IPS-20b (cell line): ENCODE measurements at regions not wholly inside any gene's neighbourhood (a gene's known extent, or its start where the extent isn't known, plus 50 kb on each side); places are given as distances from the start of the nearest gene placed in this dataset.

Experiments
- H3K27ac ChIP-seq: one replicate; pipeline ENCODE4 v1.5.1; 2013; ENCODE audit warnings: low read length
- H3K27me3 ChIP-seq: 2 replicates; pipeline ENCODE4 v1.6.1; 2013; ENCODE audit warnings: mild to moderate bottlenecking, low read length, inconsistent platforms; ENCODE audit not compliant: insufficient read depth
- H3K36me3 ChIP-seq: 2 replicates; pipeline ENCODE4 v1.6.1; 2013; ENCODE audit warnings: low read depth, mild to moderate bottlenecking, inconsistent platforms, low read length, moderate library complexity; ENCODE audit not compliant: insufficient read depth
- H3K4me1 ChIP-seq: 2 replicates; pipeline ENCODE4 v1.6.1; 2013; ENCODE audit warnings: mild to moderate bottlenecking, control low read depth, inconsistent platforms, low read length, moderate library complexity; ENCODE audit not compliant: insufficient read depth
- H3K4me3 ChIP-seq: 2 replicates; pipeline ENCODE4 v1.5.1; 2013; ENCODE audit warnings: mild to moderate bottlenecking, low read length, inconsistent platforms
- H3K9ac ChIP-seq: 2 replicates; pipeline ENCODE4 v1.6.1; 2013; ENCODE audit warnings: low read depth, mild to moderate bottlenecking, inconsistent platforms, low read length, moderate library complexity
- H3K9me3 ChIP-seq: 2 replicates; pipeline ENCODE4 v1.6.1; 2013; ENCODE audit warnings: mild to moderate bottlenecking, low read depth, low read length, inconsistent platforms; ENCODE audit not compliant: insufficient read depth

DNA sequence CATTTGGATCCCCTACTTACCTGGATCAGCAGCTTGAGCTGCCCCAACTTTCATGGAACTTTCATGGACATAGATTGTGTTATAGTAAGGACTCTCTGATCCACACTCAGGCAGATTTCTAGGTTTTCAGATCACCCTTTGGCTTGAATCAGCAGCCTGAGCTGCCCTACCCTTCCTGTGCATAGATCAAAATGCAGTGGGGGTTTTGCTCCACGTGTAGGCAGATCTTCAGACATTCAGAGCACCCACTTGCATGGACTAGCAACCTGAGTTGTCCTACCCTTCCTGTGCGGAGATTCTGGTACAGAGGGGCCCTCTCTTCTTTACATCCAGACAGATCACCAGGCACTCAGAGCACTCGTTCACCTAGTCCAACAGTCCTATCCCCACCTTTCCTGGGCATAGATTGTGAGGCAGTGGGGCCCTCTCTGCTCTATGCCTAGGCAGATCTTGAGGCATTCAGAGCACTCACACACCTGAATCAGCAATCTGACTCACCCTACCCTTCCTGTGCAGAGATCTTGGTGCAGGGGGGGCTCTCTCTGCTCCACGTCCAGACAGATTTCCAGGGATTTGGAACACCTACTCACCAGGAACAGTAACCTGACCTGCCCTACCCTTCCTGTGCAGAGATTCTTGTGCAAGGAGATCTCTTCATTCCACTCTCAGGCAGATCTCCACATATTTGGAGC lies 705.2 kb upstream of the NRSN1 start:
- Histone ChIP-seq H3K9me3 (no peaks in the 10 kb centered on the region), H3K4me1 (no peaks in the 10 kb centered on the region), H3K9ac (no peak overlapping the region), H3K4me3 (no peak overlapping the region), H3K27ac (no peak overlapping the region), H3K27me3 (no peaks in the 10 kb centered on the region), H3K36me3 (no peaks in the 10 kb centered on the region)

DNA sequence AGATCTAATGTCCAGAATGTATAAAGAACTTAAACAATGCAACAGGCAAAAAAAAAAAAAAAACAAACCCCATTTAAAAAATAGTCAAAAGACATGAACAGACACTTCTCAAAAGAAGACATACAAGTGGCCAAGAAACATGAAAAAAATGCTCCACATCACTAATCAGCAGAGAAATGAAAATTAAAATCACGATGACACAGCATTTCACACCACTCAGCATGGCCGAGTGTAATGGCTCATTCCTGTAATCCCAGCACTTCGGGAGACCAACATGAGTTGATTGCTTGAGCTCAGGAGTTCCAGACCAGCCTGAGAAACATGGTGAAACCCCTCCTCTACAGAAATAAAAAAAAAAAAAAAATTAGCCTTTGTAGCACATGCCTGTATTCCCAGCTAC lies 701.4 kb upstream of the NRSN1 start:
- Histone ChIP-seq H3K36me3 (no peaks in the 10 kb centered on the region), H3K4me1 (no peaks in the 10 kb centered on the region), H3K9me3 (no peaks in the 10 kb centered on the region), H3K27ac (no peak overlapping the region), H3K4me3 (no peak overlapping the region), H3K27me3 (no peaks in the 10 kb centered on the region), H3K9ac (no peak overlapping the region)

DNA sequence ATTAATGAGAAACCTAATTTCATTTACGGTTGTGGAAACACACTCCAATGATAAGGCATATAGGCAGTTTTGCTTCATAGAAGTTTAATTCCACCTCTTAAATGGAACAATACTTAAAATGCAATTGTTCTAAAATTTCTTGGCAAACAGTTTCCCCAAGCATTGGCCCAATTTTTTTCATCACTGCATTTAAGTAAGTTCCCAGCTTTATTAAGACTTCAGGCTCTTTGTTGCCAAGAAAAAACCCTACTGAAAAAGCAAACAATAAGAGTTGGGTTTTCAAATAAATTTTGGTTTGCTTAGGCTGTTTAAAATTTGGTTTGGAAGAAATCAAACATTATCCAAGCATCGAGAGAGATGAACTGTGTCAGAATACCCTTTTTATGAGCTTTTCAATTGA lies 690.9 kb upstream of the NRSN1 start:
- Histone ChIP-seq H3K36me3 (no peaks in the 10 kb centered on the region), H3K9me3 (no peaks in the 10 kb centered on the region), H3K4me3 (no peak overlapping the region)

DNA sequence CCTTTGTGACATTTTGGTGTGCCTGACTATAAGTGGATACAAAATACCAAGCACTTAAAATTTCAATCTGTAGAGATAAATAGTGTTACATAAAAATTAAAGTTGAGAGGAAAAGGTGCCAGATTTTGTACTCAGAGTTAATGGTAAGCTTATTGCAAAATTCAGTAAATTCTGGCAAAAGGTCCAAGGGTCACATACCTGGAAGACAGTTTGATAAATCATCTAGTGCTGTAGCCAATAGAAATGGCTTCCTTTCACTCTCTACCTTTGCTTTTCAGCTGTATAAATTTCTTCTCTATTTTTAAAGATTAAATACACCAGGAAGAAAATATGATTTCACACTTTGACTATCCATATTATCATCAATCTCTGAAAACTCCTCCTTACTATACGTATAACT lies 690.2 kb upstream of the NRSN1 start:
- Histone ChIP-seq H3K27me3 (no peaks in the 10 kb centered on the region), H3K4me1 (no peaks in the 10 kb centered on the region; the same call in 1 of the 2 replicates), H3K9ac (no peak overlapping the region), H3K9me3 (no peaks in the 10 kb centered on the region), H3K27ac (no peak overlapping the region), H3K4me3 (no peak overlapping the region), H3K36me3 (no peaks in the 10 kb centered on the region)

More for the DNA sequence above, 690.9 kb upstream of the NRSN1 start:
- H3K4me1 ChIP-seq, result no peaks in the 10 kb centered on the region; the same call in 1 of the 2 replicates
- no peak overlapping the region for H3K9ac ChIP-seq
- H3K27me3 ChIP-seq, result no peaks in the 10 kb centered on the region
- H3K27ac ChIP-seq, result no peak overlapping the region

DNA sequence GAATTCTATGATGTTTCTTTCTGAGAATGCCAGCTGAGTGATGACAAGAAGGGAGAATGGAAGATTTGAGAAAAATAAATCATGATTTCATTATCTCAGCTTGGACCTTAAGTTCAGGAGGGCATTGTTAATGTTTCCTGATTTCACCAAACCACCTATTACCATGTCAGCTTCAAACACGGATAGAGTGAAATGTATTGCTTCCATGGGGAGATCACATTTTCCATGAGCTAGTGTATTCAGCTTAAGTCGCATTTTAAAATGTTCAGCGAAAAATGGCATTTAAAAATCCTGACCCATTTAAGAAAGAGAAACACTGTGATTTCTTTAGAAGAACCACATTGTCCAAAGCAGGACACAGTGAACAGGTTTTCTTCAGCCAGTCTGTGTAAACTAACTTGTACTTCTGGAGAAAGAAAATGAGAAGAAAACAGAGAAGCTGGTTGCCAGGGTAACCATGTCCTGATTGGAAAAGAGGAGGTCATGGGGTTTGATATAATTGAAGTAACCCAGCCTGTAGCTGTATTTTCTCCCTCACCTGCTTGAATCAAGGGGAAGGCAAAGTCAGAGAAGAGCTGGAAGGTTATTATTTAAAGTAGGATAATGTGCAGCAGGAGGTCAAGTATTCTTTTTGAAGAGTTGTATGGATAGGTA lies 684.1 kb upstream of the NRSN1 start:
- Histone ChIP-seq H3K27ac (no peak overlapping the region), H3K27me3 (no peaks in the 10 kb centered on the region), H3K36me3 (no peaks in the 10 kb centered on the region)

DNA sequence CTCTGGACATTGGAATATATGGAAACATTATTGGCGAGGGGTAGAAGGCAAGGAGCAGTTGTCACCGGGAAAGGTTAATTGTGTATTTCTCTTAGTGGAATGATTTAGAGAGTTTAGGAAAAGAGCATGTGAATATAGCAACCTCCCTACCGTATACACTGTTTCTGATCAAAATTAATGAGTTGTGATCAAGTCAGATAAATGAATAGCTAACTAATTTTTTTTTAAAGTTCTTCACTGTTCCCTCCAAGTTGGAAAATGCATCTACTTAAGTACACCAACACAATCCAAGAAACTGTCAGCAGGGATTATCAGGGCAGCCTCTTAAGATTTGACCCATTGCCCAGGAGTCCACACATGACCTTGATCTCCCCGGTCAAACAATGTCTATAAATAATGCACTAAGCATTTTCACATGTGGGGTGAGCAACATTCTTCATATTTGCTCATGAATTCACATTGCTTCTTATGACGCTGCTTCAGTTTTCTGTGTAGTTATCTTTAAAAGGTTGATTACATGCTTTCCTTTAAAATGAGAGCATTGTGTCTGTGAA lies 680.8 kb upstream of the NRSN1 start:
- Histone ChIP-seq H3K4me1 (peaks cover 3% of the 10 kb centered on the region; the same call in 1 of the 2 replicates), H3K9ac (no peak overlapping the region), H3K27ac (no peak overlapping the region), H3K9me3 (no peaks in the 10 kb centered on the region), H3K4me3 (no peak overlapping the region), H3K27me3 (no peaks in the 10 kb centered on the region), H3K36me3 (no peaks in the 10 kb centered on the region)

More for the DNA sequence above, 684.1 kb upstream of the NRSN1 start:
- Histone ChIP-seq H3K9ac (no peak overlapping the region), H3K4me3 (no peak overlapping the region), H3K4me1 (peaks cover 3% of the 10 kb centered on the region; the same call in 1 of the 2 replicates), H3K9me3 (no peaks in the 10 kb centered on the region)

DNA sequence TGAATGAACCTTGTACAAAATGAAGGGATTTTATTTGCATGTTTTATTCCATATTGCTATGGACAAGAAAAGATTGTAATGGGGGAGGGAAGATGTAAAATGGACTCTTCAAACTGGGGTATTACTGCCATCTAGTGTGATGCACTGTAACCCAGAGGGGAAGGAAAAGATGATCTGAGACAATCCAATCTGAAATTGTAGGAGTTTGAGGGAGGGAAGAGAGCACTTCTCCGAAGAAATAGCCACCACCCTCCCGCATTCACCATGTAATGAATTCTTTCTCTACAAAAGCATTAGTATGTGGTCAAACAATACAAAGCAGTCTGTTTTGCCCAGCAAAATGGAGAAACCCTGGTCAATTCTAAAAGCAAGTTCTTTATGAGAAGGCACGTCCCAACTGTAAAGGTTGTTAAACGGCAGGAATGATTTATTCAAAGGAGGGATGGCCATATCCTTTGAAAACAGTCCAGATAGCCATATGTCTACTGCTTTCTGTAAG lies 679.5 kb upstream of the NRSN1 start:
- no peak overlapping the region for H3K27ac ChIP-seq

DNA sequence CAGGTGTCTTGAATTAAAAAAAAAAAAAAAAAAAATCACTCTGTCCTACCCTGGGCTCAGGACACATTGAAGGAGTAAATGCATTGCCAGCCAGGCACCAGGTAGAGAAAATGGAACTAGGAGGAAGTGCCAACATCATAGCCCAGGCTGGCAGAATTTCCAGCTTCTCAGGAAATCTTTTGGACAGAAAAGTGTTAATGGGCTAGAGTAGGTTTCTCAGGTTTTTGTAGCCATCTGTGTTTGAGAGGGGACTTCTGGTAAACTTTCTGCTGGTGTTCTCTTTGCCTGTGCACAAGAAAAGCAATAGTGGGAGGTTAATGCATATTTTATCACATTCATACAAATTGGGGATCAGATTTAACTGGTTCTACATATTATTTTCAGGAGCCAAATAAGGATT lies 678.3 kb upstream of the NRSN1 start:
- Histone ChIP-seq H3K9me3 (no peaks in the 10 kb centered on the region), H3K27ac (no peak overlapping the region), H3K4me1 (peaks cover 3% of the 10 kb centered on the region; the same call in 1 of the 2 replicates), H3K4me3 (no peak overlapping the region), H3K27me3 (no peaks in the 10 kb centered on the region), H3K9ac (no peak overlapping the region), H3K36me3 (no peaks in the 10 kb centered on the region)

More for the DNA sequence above, 679.5 kb upstream of the NRSN1 start:
- peaks cover 3% of the 10 kb centered on the region; the same call in 1 of the 2 replicates for H3K4me1 ChIP-seq
- no peak overlapping the region for H3K4me3 ChIP-seq
- H3K9ac ChIP-seq, result no peak overlapping the region
- no peaks in the 10 kb centered on the region for H3K9me3 ChIP-seq
- H3K36me3 ChIP-seq, result no peaks in the 10 kb centered on the region
- H3K27me3 ChIP-seq, result no peaks in the 10 kb centered on the region

DNA sequence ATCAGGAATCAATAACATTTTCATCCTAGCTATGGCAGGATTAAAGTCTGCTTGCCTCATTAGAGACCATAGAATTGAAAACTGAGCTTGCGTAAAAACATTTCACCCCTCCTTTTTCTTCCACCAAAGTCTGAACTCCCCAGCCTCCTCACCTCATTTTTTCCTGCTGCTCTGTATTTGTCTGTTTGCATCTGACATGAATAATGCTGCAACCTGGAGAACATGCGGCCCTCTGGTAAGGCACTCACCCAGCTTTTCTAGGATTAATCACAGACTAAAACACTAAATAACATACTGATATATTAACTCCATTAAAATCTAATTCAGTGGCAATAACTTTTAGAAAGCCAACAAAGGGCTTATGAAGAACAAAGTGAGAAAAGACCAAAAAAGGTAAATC lies 677.7 kb upstream of the NRSN1 start:
- Histone ChIP-seq H3K27ac (no peak overlapping the region), H3K27me3 (no peaks in the 10 kb centered on the region), H3K36me3 (no peaks in the 10 kb centered on the region), H3K9ac (no peak overlapping the region), H3K4me3 (no peak overlapping the region), H3K9me3 (no peaks in the 10 kb centered on the region), H3K4me1 (peaks cover 3% of the 10 kb centered on the region; the same call in 1 of the 2 replicates)

DNA sequence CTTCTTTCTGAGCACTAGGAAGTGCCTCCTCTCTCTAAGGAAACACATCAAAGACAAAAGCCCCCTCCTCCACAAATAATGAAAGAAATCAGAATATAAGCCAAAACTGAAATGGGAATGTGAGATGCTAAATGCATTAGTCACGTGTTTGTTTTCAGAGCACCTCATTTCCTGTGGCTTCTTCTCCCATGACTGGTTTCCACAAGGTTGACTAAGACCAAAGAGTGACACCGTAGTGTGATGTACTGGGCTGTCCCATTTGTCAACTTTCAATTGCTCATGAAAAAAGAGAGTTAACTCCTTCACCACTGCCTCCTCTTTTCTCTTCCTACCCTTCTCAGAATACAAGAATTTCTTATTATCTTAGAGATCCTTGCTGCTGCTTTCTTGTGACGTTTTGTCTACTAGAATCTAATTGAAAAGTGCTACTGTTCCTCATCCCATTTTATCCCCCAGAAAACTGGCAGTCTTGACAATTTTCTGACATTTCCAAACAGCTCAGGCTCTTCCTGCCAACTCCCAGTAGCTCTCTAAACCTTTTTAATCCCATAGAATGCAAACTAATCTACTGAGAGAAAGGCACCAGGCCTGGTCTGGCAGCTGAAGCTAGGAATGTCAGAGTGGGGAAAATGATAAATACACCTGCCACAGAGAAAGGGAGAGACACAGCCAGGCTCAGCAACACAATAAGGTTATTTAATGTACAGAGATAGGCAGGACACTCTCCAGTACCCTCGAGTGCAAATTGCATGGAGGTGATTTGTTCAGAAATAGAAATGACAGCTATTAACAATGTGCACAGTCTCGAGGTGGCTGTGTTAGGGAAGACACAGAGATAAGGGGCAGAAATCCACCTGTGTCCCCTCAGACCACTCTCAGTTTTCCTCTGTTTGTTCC lies 671.7 kb upstream of the NRSN1 start:
- H3K27me3 ChIP-seq, result no peaks in the 10 kb centered on the region
- no peak overlapping the region for H3K4me3 ChIP-seq
- H3K36me3 ChIP-seq, result no peaks in the 10 kb centered on the region
- no peak overlapping the region for H3K9ac ChIP-seq
- no peaks in the 10 kb centered on the region for H3K9me3 ChIP-seq
- no peak overlapping the region for H3K27ac ChIP-seq
- H3K4me1 ChIP-seq, result no peaks in the 10 kb centered on the region

DNA sequence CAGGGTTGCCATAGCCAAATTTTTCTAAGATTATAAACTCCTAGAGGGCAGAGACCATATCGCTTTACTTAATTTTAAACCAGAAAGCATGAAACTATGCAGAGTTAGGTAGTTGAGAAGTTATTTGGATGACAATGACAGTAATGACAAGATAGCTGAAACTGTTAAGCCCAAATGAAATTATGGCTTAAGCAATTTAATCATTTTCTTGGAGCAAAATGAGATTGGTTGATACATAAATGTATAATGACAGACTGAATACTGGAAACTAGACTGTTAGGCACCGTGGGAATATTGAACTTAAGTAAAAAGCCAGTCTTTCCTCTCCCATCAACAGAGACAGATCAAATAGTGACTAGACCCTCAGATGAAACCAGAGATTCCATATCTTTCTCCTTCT lies 670.3 kb upstream of the NRSN1 start:
- Histone ChIP-seq H3K36me3 (no peaks in the 10 kb centered on the region), H3K4me1 (no peaks in the 10 kb centered on the region), H3K27ac (no peak overlapping the region), H3K27me3 (no peaks in the 10 kb centered on the region), H3K9ac (no peak overlapping the region), H3K9me3 (no peaks in the 10 kb centered on the region), H3K4me3 (no peak overlapping the region)
